GM12875 (cell line): ENCODE measurements at regions not wholly inside any gene's neighbourhood (a gene's known extent, or its start where the extent isn't known, plus 50 kb on each side); places are given as distances from the start of the nearest gene placed in this dataset.
"Not testable (repeated sequence)": the region's sequence is repeated elsewhere in the genome, so short reads cannot be mapped to it uniquely, and the experiment has no call there.

Experiments used
- H3K4me3 ChIP-seq: one replicate; pipeline ENCODE4 v1.5.1; 2011; ENCODE audit warnings: low read depth, low read length, control low read depth
- CTCF ChIP-seq: IDR thresholded peaks from 2 replicates; pipeline ENCODE4 v1.5.1; 2011; ENCODE audit warnings: low read depth, mild to moderate bottlenecking, control low read depth, inconsistent platforms, low read length, moderate library complexity, borderline replicate concordance; ENCODE audit not compliant: insufficient read depth

GRCh38 chr1:165965857-165966256, 138.4 kb downstream of the UCK2 start:
- H3K4me3 ChIP-seq: no peak overlapping the region
- TF ChIP-seq CTCF: no peak

- not testable (repeated sequence) for H3K4me3 ChIP-seq
Measured at GRCh38 chr1:165969366-165969765, 142.0 kb downstream of the UCK2 start.

GRCh38 chr1:165974598-165975131, 147.3 kb downstream of the UCK2 start:
- no peak overlapping the region for H3K4me3 ChIP-seq

GRCh38 chr1:165988275-165988674, 160.9 kb downstream of the UCK2 start:
- TF ChIP-seq CTCF: no peak

More at GRCh38 chr1:165974598-165975131, 147.3 kb downstream of the UCK2 start:
- TF ChIP-seq CTCF: no peak

GRCh38 chr1:165988817-165989216, 161.4 kb downstream of the UCK2 start:
- no peak overlapping the region for H3K4me3 ChIP-seq
- TF ChIP-seq CTCF: no peak

More at GRCh38 chr1:165988275-165988674, 160.9 kb downstream of the UCK2 start:
- no peak overlapping the region for H3K4me3 ChIP-seq

GRCh38 chr1:165992533-165992932, 165.1 kb downstream of the UCK2 start:
- no peak overlapping the region for H3K4me3 ChIP-seq
- no peak for TF ChIP-seq CTCF

GRCh38 chr1:165994107-165994506, 166.7 kb downstream of the UCK2 start:
- TF ChIP-seq CTCF: no peak
- H3K4me3 ChIP-seq: no peak overlapping the region

GRCh38 chr1:165999826-166000225, 167.0 kb downstream of the FAM78B start:
- H3K4me3 ChIP-seq: no peak overlapping the region
- TF ChIP-seq CTCF: no peak
